ENCODE measurements at regions not wholly inside any gene's neighbourhood (a gene's known extent, or its start where the extent isn't known, plus 50 kb on each side); places are given as distances from the start of the nearest gene placed in this dataset.

DNA sequence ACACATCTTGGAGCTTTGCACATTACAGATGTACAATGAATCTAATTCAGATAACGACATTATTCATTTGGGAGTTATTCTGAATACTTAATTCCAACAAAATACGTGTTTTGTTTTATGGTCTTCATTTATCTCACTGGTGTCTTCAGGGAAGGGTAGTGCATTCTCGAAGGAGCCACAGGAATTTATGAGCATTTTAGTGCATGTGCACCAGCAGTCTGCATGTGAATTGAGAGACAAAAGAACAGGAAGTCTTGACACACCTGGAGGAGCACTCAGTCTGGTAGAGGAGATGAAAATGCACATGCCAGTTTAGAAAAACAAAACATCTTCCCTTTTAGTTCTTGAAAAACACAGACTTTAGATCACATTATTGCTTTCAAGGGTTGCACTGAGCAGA, 228.7 kb downstream of the LRATD1 start:
- TF ChIP-seq, protein P1, sequence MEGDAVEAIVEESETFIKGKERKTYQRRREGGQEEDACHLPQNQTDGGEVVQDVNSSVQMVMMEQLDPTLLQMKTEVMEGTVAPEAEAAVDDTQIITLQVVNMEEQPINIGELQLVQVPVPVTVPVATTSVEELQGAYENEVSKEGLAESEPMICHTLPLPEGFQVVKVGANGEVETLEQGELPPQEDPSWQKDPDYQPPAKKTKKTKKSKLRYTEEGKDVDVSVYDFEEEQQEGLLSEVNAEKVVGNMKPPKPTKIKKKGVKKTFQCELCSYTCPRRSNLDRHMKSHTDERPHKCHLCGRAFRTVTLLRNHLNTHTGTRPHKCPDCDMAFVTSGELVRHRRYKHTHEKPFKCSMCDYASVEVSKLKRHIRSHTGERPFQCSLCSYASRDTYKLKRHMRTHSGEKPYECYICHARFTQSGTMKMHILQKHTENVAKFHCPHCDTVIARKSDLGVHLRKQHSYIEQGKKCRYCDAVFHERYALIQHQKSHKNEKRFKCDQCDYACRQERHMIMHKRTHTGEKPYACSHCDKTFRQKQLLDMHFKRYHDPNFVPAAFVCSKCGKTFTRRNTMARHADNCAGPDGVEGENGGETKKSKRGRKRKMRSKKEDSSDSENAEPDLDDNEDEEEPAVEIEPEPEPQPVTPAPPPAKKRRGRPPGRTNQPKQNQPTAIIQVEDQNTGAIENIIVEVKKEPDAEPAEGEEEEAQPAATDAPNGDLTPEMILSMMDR (IDR thresholded peaks at IDR 0.05) = no peak
- no peak for TF ChIP-seq EP300 (IDR thresholded peaks at IDR 0.05)

Measured in ovary (tissue), 3 donors.